ENCODE measurements at regions not wholly inside any gene's neighbourhood (a gene's known extent, or its start where the extent isn't known, plus 50 kb on each side); places are given as distances from the start of the nearest gene placed in this dataset.

DNA sequence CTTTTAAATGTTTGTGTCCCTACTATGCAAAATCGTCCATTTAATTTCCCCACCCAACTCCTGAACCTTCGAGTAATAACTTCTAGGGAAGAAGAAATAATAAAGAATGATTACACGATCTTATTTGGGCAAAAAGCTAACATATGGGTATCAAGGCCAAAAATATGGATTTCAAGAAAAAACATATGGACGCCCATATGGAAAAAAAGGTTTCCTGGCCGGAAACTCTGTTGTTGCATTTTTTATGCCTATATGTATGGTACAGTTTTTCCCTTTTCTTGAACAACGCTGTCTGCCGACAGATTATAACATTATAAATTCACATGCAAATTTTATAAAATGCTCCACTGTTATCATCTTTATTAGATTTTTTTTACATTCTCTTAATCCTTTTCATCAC lies 167.6 kb upstream of the ESRRG start:
- TF ChIP-seq CTCF (IDR thresholded peaks at IDR 0.05; ENCODE audit: insufficient read depth, low read depth, low read length) (no peak), EZH2 (IDR thresholded peaks at IDR 0.05; ENCODE audit: insufficient read depth, low read length) (no peak)
